NCI-H1930 (cell line): ENCODE measurements at regions not wholly inside any gene's neighbourhood (a gene's known extent, or its start where the extent isn't known, plus 50 kb on each side); places are given as distances from the start of the nearest gene placed in this dataset.

Experiments
- DNase-seq, 2 experiments: peaks; one replicate each; lab custom pipeline; 2025; lab: John Stamatoyannopoulos, UW

GRCh38 chr5:68407311-68408239 is 192.0 kb downstream of the PIK3R1 start:
- DNase-seq: no peak

DNA sequence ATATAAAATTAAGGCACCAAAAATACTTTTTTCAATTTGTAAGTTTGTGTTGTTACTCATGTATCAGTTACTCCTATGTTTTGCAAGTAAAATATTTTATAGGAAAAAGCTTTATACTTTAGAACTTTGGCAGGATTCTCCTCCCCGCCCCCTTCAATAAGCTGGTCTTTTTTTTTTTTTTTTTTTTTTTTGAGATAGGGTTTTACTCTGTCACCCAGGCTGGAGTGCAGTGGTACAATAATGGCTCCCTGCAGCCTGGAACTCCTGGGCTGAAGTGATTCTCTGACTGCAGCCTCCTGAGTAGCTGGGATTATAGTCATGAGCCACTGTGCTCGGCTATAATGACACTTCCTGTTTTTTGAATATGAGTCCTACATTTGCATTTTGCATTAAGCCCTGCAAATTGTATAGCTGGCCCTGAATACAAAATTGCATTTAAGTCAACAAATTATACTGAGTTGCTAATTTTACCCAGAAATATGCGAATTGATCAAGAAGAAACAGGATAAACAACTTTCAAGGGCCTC is 192.9 kb downstream of the PIK3R1 start:
- DNase-seq: no peak

- DNase-seq: no peak
These were observed 193.7 kb downstream of the PIK3R1 start for GRCh38 chr5:68409259-68409658.

- DNase-seq: no peak
These were observed 195.6 kb downstream of the PIK3R1 start for GRCh38 chr5:68411161-68411560.

- DNase-seq: no peak
These were observed 199.9 kb downstream of the PIK3R1 start for GRCh38 chr5:68415177-68416085.

DNA sequence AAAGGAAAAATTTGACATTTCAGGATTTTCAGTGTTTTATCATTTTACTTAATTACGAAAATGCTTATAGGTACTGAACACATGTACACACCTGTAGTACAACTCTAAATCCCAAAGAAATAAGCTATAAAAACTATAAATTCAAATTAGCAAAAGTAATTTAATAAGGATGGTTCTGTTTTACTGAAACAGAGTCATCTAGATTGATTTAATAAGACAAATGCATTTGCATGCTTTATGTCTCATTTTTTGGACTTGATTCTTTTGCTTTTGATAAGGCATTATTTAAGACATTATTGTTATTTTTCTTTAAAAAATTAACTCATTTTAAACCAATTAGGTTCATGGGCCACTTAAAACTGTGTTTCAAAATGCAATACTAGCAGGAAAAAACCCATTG is 201.2 kb downstream of the PIK3R1 start:
- no peak for DNase-seq

DNA sequence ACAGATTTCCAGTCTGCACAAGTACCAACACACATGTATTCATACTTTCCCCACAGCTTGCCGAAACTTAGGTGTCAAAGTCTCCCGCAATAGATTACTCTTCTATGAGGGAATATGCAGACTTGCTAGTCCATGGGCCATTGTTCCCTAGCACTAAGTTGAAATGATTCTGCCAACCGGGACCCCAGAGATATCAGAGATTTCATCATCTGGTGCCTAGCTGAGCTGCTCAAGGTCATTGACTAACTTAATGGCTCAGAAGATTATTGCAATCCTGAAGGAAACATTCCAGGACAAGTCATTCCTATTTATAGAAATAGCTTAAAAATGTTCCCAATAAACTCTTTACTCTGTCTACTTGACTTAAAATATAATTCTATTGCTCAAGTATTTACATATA is 202.6 kb downstream of the PIK3R1 start:
- DNase-seq: no peak

DNA sequence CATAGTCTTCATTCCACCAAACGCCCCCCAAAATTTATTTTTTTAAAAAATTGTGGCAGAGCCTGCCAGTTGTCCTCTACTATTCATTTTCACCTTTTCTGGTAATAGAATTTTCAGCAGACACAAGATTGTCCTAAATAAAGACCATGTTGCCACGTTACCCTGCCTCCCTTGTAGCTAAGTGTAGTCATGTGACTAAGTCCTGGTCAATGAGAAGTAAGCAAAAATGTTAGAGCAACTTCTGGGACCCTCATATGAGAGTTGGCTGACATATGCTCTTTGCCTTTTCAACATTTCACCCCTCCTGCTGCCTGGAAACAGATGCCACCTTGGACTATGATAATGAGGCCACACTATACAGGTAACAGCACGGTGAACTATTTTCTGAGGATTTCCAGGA is 203.1 kb downstream of the PIK3R1 start:
- DNase-seq: no peak

DNA sequence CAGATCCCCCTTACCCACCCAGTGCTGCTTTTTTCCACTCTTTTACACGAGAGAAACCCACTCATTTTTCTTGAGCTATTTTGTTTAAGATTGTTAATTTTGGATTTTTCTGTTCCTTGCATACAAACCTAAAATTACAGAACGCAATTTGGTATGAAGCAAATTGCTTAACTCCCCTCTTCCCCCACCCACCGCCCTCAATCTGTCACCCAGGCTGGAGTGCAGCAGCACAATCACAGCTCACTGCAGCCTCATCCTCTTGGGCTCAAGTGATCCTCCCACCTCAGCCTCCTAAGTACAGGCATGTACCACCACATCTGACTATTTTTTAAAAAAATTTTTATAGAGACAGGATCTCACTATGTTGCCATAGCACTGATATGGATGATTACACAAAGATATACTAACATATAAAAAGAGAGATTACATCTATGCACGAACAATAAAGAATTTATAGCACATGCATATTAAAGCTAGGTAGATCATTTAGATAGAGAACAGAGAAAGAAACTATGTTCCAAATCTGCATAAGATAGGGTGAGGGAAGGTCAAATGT is 203.6 kb downstream of the PIK3R1 start:
- DNase-seq: no peak

- no peak for DNase-seq
These were observed 204.3 kb downstream of the PIK3R1 start for GRCh38 chr5:68419637-68420452.

DNA sequence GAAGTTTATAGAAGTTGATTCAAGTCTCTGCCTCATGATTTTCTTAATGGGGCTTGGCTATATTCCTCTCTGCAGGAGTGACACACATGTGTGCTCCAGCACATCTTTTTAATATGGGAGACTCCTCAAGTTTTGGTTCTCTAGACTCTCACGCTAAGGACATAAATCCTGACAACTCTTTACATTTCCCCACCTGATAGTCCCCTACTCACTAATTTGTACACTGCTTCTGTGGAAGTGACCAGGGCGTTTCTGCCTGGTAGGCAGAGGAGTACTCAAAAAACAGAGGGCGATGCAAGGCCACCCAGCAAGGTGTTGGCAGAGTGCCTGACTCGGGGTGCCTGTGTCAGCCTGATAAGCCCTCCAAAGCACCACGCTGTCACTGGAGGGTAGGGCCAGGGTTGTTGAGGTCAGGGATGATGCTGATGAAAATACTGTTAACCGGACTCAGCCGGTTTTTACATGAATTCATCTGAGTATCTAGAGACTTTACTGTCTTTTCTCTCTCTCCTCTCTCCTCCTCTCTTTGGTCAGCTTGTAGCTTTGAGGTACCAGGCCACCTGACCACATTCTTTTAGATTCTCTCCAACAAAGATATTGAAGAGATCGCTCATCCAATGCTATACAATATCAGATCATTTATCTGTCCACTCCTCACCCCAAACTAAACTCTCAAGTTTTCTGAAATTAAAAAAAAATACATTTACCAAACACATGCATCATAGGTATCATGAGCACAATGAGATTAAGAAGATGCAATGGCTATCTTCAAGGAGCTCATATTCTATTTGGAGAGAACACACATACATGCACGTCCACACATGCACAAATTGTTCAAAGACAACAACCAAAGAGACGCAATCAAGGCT is 205.2 kb downstream of the PIK3R1 start:
- DNase-seq: no peak

DNA sequence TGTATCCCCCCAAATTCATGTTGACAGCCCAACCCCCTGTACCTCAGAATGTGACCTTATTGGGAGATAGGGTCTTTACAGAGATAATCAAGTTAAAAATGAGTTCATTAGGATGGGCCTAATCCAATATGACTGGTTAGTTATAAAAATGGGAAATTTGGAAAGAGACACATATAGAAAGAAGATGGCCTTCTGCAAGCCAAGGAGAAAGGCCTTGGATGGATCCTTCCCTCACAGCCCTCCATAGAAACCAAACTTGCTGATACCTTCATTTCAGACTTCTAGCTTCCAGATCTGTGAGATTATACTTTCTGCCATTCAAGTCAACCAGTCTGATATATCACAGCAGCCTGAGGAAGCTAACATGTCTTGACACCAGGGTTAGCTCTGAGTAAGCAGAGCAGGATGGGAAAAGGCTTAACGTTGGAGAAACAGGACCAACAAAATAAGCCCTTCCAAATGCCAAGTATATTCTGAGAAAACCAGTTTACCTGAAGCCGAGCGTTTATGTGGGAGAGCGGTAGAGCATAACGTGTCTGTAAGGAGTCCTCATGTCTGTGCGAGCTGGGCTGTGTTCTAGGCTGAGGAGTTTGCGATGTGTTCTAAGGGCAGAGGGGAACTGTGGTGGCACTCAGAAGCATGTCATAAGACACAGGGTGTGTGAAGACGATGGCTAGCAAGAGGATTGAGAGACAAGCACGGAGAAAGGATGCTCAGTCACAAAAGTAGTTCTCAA is 206.1 kb downstream of the PIK3R1 start:
- DNase-seq: no peak

DNA sequence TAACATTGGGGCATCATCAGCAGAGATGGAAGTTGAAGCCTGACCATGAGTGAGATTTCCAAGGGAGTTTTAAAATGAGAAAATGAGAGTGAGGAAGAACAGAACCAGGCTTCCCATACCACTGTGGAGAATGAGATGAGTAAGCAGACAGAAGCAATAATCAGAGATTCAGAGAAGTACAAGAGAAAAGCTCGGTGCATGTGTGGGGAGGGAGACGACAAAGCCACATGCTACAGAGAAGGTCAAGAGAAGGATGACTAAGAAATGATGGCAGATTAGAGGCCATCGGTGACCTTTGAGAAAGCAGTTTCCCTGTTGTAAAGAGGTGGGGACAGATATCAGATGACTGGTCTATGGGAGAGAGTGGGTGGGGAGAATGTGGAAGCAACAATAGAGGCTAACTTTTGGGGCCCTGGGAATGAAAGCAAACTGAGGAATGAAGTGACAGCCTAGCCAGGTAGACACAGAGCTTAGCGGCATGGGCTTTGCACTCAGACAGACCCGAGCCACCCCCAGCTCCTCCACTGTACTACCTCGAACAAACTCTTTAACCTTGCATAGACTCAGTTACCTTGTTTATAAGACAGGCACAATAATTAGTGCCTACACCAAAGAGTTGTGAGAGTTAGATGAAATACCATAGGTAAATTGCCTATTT is 207.7 kb downstream of the PIK3R1 start:
- DNase-seq: no peak

DNA sequence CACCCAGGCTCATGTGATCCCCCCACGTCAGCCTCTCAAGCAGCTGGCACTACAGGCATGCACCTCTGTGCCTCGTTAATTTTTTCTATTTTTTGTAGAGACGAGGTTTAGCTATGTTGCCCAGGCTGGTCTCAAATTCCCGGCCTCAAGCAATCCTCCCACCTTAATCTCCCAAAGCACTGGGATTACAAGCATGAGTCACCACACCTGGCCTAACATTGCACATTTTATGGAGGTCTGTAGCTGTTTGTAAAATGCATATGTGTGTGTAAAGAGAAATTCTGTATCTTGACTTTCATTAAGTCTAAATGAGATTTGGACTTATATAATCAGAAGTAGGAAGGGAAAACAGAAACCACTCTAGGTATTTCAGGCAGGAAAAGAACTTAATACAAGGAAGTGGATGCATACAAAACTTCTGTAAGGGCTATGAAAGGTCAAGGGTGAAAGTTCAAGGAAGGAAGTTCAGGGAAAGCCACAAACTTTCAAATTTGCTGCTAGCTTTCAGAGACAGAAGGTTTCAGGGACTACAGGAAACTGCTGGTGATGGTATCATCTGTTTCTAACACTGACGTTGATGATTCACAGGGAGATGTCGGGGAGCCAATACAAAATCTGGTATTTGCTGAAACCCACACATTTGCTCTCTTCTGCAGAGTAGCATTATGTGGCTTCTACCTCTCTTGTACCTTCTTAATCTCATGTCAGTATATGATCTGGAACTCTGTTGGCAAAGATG is 209.4 kb downstream of the PIK3R1 start:
- DNase-seq: no peak

GRCh38 chr5:68426586-68426985 is 211.0 kb downstream of the PIK3R1 start:
- DNase-seq: no peak

DNA sequence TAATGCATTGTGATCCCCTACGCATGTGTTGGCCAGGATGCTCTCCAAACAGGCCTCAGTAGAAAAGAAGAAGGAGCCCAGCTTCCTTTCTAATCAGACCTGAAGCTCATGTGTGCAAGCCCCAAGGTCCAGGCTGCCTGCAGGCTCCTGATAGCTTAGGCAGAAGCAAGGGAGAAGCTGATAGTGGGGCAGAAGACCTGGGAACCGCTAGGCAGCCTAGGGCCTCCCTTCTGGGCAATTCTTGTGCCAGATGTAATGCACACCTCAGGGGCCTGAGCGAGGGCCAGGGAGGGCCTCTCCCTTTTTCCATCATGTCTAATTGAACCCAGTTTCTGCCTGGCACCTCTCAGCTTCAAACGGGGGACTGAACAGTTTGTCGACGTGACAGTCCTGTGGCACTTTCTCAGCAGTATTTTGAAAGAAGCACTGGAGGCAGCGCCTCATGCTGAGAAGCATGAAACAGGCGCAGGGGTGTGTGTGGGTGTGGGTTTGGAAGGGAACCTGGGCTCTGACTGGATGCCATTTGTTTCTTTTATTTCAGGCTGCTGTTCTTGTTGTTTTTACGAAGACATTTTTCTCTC is 212.8 kb downstream of the PIK3R1 start:
- no peak for DNase-seq

GRCh38 chr5:68429510-68429909 is 214.0 kb downstream of the PIK3R1 start:
- DNase-seq: no peak

- DNase-seq: no peak
These were observed 214.7 kb downstream of the PIK3R1 start for GRCh38 chr5:68430279-68430678.
